ENCODE measurements at regions not wholly inside any gene's neighbourhood (a gene's known extent, or its start where the extent isn't known, plus 50 kb on each side); places are given as distances from the start of the nearest gene placed in this dataset.

DNA sequence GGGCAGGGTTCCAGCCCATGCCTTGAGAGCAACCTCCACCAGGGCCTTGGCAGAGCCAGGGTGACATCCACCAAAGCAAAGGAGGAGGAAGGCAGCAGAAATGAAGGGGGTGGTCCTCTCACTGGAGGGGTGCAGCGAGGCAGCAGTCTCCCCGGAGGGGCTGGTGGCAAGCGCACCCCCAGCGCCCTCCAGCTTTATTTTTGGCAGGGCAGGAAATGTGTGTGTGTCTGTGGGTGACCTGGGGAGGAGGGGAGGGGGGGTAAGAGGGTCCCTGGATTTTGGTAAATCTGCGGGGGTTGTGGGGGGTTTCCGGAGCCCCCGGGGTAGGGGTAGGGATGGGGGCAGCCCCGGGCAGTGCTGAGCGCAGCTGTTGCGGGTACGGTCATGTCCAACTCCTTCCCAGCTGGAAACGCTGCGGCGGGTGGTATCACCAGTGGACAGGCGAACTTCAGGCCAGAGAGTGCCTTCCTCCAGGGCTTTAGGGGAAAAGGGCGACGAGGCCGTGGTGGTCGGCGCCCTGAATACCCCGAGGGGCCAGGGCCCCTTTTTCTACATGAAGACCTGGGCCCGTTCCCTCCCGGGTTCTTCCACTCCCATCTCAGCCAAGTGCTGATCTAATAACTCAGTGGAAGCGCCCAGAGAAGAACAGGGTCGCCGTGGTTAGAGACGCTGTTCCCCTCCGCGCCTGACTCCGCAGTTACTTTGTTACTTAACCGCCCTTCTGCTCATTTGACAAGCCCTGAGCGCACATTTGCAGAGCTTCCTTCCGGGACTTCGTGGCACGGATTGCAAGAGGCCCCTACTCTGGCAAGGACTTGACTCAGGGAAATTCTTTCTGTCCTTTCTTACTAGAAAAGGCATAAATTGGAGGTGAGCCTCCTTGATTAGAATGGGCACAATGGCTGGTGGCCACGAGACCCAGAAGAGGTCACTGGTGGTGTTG lies 55.2 kb downstream of the FOS start:
- intact Hi-C loops (cut with DNase I) = no loop called here
- Histone ChIP-seq H3K27ac (peak overlapping the region; percentile 52 to 62 (median 58)), H3K36me3 (no peaks in the 10 kb centered on the region), H3K4me1 (peaks cover 0 to 16% (median 6%) of the 10 kb centered on the region in 4 donors), H3K9me3 (no peaks in the 10 kb centered on the region), H3K4me3 (peak overlapping the region in 2 of 4 donors; percentile 22 to 27), H3K27me3 (no peaks in the 10 kb centered on the region)
- DNase-seq = peak; percentile 83
- peak in 2 of 4 donors; percentile 46 to 58 for TF ChIP-seq POLR2AphosphoS5 (IDR thresholded peaks at IDR 0.05)
- peak in 1 of 2 donors; percentile 15 for TF ChIP-seq POLR2A (IDR thresholded peaks at IDR 0.05)
- no peak for TF ChIP-seq EP300 (IDR thresholded peaks at IDR 0.05)
- no peak for TF ChIP-seq CTCF (IDR thresholded peaks at IDR 0.05)
- WGBS, 2 donors = 45 to 82% methylated on average over 36 of the region's 36 CpGs

DNA sequence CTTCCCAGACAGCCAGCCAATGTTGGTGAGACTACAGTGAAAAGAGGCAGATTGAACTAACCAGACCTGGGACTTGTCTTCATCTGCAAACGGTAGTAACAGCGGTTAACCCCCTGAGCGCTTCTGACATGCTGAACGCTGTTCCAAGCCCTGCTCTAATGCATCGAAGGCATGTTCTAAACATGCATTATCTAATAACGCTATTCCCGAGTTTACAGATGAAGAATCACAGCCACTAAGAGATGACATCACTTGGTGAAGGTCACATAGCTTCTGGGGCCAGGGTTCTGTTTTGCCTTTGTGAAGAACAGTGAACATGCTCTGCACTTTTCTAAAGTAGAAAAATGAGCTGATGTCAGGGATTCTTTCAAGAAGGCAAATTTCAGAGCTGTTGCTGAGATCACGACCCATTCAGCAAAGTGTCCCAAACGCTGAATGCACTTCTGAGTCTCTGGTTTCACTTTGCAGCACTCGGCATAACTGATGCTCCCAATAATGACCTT lies 56.0 kb downstream of the FOS start:
- Histone ChIP-seq H3K9me3 (no peaks in the 10 kb centered on the region), H3K36me3 (no peaks in the 10 kb centered on the region), H3K27me3 (no peaks in the 10 kb centered on the region), H3K27ac (peak overlapping the region; percentile 52 to 62 (median 58)), H3K4me1 (peaks cover 0 to 16% (median 6%) of the 10 kb centered on the region in 4 donors), H3K4me3 (peak overlapping the region in 2 of 4 donors; percentile 22 to 27)
- TF ChIP-seq POLR2AphosphoS5 (IDR thresholded peaks at IDR 0.05) (peak in 1 of 4 donors; percentile 21), CTCF (IDR thresholded peaks at IDR 0.05) (no peak)
- intact Hi-C loops (cut with DNase I) = no loop called here
- WGBS, 2 donors = 47 to 73% methylated on average over 10 of the region's 10 CpGs
- peak; percentile 61 for DNase-seq

DNA sequence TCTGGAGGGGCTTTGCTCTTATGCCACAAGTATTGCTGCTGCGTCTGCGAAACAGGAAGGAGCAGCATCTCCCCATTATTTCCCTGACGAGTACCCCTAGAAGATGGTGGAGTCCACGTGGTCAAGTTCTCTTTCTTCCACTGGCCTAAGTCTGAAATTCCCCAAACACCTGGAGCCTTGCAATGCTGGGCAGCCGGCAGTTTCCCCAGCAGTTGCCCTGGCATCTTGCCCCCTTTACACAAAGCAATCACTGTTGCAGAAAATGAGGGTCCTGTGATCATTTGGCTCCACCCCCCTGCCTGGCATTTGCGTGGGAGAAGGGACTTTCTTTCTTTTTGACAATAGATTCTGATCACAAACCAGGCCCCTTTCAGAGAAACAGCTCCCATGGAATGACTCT lies 56.9 kb downstream of the FOS start:
- TF ChIP-seq CTCF (IDR thresholded peaks at IDR 0.05) (no peak), POLR2A (IDR thresholded peaks at IDR 0.05) (no peak), EP300 (IDR thresholded peaks at IDR 0.05) (no peak), POLR2AphosphoS5 (IDR thresholded peaks at IDR 0.05) (no peak)
- Histone ChIP-seq H3K27me3 (no peaks in the 10 kb centered on the region), H3K27ac (peak overlapping the region in 3 of 4 donors; percentile 26 to 62 (median 58)), H3K36me3 (no peaks in the 10 kb centered on the region), H3K9me3 (no peaks in the 10 kb centered on the region), H3K4me3 (no peak overlapping the region), H3K4me1 (peaks cover 0 to 16% (median 6%) of the 10 kb centered on the region in 4 donors)
- intact Hi-C loops (cut with DNase I) = no loop called here
- 82 to 90% methylated on average over 6 of the region's 6 CpGs for WGBS, 2 donors
- peak; percentile 62 for DNase-seq

GRCh38 chr14:75338398-75338797 lies 59.8 kb downstream of the FOS start:
- Histone ChIP-seq H3K4me1 (peaks cover 0 to 19% (median 8%) of the 10 kb centered on the region in 4 donors), H3K27ac (peak overlapping the region in 1 of 4 donors; percentile 32), H3K36me3 (no peaks in the 10 kb centered on the region), H3K9me3 (no peaks in the 10 kb centered on the region), H3K4me3 (no peak overlapping the region), H3K27me3 (no peaks in the 10 kb centered on the region)
- DNase-seq = no peak
- intact Hi-C loops (cut with DNase I) = no loop called here
- TF ChIP-seq CTCF (IDR thresholded peaks at IDR 0.05) (no peak), POLR2A (IDR thresholded peaks at IDR 0.05) (no peak), EP300 (IDR thresholded peaks at IDR 0.05) (no peak), POLR2AphosphoS5 (IDR thresholded peaks at IDR 0.05) (no peak)
